ENCODE measurements at regions not wholly inside any gene's neighbourhood (a gene's known extent, or its start where the extent isn't known, plus 50 kb on each side); places are given as distances from the start of the nearest gene placed in this dataset.

DNA sequence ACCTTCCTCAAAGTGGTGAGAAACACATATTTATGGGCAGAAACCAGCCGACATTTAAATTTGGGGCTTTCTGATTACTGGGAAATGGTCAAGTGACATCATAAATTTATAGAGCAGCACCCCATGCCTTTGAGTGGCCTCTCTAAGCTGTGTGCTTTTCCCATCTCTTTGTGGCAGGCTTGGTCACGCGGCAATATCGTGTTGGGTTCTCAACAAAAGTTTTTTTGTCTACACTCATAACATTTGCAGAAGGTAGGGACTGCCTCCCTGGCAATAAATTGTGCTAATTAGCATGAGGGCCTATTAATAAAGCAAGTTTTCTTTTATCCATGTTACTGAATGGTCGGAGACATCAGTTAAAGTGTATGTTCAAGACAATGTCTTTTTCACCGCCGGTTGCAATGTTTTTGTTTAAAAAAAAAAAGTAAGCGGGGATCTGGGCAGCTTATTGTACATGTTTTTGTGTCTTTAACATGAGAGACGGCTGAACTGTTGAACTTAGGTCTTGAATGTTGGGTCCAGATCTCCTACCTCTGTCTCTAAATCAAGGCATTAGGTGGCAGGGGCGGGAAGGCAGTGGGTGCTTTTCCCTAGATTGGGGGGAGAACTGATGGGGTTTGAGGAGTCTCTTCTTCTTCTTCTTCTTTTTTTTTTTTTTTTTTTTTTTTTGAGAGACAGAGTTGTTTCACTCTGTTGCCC, 193.3 kb downstream of the PHETA1 start:
- Histone ChIP-seq H3K4me3 (ENCODE audit: low read depth, low read length) (no peak overlapping the region), H3K27me3 (ENCODE audit: control insufficient read depth, insufficient read depth, low read length) (no peaks in the 10 kb centered on the region), H3K36me3 (ENCODE audit: control insufficient read depth, insufficient read depth, low read length) (no peaks in the 10 kb centered on the region)
- no peak for DNase-seq (ENCODE audit: low read depth)
- no peak for TF ChIP-seq CTCF (IDR thresholded peaks at IDR 0.05; ENCODE audit: insufficient read depth, low read length, severe bottlenecking)
- FAIRE-seq, result no peak

- FAIRE-seq, result no peak
- no peak for TF ChIP-seq CTCF (IDR thresholded peaks at IDR 0.05; ENCODE audit: insufficient read depth, low read length, severe bottlenecking)
- Histone ChIP-seq H3K4me3 (ENCODE audit: low read depth, low read length) (no peak overlapping the region), H3K36me3 (ENCODE audit: control insufficient read depth, insufficient read depth, low read length) (no peaks in the 10 kb centered on the region), H3K27me3 (ENCODE audit: control insufficient read depth, insufficient read depth, low read length) (no peaks in the 10 kb centered on the region)
- no peak for DNase-seq (ENCODE audit: low read depth)
These were observed 193.9 kb downstream of the PHETA1 start for GRCh38 chr12:111174961-111175345.

DNA sequence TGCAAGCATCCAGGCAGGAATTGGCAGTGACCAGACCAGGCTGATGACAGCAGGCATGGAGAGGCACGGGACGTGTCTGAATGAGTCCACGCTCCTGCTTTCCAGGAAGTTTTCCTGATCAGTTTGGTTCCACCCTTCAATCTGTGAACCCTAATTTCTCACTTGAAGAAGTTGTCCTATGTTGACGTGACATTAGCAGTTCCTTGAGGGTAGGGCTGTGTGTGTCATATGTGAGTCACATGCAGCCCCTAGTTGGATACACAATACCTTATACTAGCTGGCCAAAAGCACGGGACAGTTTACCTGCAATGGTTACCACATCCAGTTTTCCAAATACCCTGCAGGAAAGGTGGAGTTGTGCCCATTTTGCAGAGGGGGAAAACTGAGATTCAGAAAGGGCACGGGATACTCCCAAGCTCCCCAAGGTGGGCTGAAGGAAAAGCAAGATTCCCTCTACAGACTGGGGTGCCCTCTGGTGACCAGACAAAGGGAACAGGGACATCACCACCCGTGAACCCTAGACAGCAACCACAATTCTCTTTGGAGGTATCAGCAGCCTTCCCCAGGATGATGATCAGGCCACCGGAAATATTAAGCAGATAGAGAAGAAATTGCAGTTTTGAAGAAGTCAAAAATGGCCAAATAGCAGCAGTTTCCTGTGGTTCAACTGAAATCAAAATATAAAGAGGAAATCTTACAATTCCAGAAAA, 194.5 kb downstream of the PHETA1 start:
- H3K36me3 ChIP-seq (ENCODE audit: control insufficient read depth, insufficient read depth, low read length), result no peaks in the 10 kb centered on the region
- H3K27me3 ChIP-seq (ENCODE audit: control insufficient read depth, insufficient read depth, low read length), result no peaks in the 10 kb centered on the region
- peak; percentile 73 for FAIRE-seq
- peak; percentile 73 for DNase-seq (ENCODE audit: low read depth)
- peak; percentile 25 for TF ChIP-seq CTCF (IDR thresholded peaks at IDR 0.05; ENCODE audit: insufficient read depth, low read length, severe bottlenecking)
- H3K4me3 ChIP-seq (ENCODE audit: low read depth, low read length), result no peak overlapping the region

DNA sequence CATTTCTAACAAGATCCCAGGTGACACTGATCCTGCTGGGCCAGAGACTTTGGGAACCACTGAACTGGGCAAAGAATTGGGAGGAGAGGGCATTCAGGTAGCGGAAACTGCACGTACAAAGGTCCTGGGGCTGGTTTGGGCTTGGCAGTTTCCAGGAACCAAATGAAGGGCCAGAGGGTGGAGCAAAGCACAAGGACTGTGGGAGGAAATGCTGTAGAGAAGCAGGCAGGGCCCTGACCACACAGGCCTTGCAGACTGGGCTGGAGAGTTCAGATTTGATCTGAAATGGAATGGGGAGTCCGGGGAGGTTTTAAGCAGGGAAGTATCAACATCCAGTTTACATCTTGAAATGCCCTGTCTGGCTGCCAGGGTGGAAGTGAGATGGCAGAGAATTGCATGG, 195.1 kb downstream of the PHETA1 start:
- Histone ChIP-seq H3K27me3 (ENCODE audit: control insufficient read depth, insufficient read depth, low read length) (no peaks in the 10 kb centered on the region), H3K36me3 (ENCODE audit: control insufficient read depth, insufficient read depth, low read length) (no peaks in the 10 kb centered on the region), H3K4me3 (ENCODE audit: low read depth, low read length) (no peak overlapping the region)
- FAIRE-seq (peak; percentile 55), DNase-seq (ENCODE audit: low read depth) (peak; percentile 7)
- TF ChIP-seq CTCF (IDR thresholded peaks at IDR 0.05; ENCODE audit: insufficient read depth, low read length, severe bottlenecking), result no peak

DNA sequence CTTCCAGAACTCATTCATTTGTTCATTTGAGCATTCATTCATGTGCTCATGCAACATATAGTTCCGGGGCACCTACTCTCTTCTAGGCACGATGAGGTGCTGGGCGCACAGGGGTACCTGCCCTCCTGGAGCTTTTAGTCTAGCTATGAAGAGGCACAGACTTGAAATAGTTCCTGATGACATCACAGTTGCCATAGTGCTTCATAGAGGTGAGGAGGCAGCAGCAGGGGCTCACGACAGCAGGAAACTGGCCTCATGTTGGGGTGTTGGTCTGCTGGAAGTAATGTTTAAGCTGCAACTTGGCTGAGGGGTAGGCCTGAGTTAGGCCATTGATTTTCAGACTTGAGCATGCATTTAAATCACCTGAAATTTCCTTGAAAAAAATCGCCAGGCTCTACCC, 195.5 kb downstream of the PHETA1 start:
- no peak for DNase-seq (ENCODE audit: low read depth)
- FAIRE-seq, result no peak
- Histone ChIP-seq H3K36me3 (ENCODE audit: control insufficient read depth, insufficient read depth, low read length) (no peaks in the 10 kb centered on the region), H3K4me3 (ENCODE audit: low read depth, low read length) (no peak overlapping the region), H3K27me3 (ENCODE audit: control insufficient read depth, insufficient read depth, low read length) (no peaks in the 10 kb centered on the region)
- TF ChIP-seq CTCF (IDR thresholded peaks at IDR 0.05; ENCODE audit: insufficient read depth, low read length, severe bottlenecking), result no peak

Data from bronchial epithelial cell (primary cell).